Left lung (tissue), 4 donors: ENCODE measurements at regions not wholly inside any gene's neighbourhood (a gene's known extent, or its start where the extent isn't known, plus 50 kb on each side); places are given as distances from the start of the nearest gene placed in this dataset.

ENCODE experiments used
- ATAC-seq: fragments of 200-7000 bp; cut with Tn5 transposase; one replicate; pipeline ENCODE4 v1.9.1; 2020; ENCODE audit warnings: moderate library complexity
- DNase-seq, 4 donors: peaks; one replicate each; pipeline ENCODE4 v3.0.0-alpha.2; 2013 to 2020
- H3K27ac ChIP-seq, 2 donors: fragments of 200-600 bp; sonication (generic) in 1 of 2; one replicate each; pipeline versions ENCODE4 v1.5.0 to v1.8.0; 2020 to 2021
- H3K27me3 ChIP-seq, 2 donors: fragments of 200-600 bp; sonication (generic) in 1 of 2; one replicate each; pipeline versions ENCODE4 v1.5.0 to v1.8.0; 2020 to 2021
- H3K36me3 ChIP-seq, 2 donors: fragments of 200-600 bp; sonication (generic) in 1 of 2; one replicate each; pipeline versions ENCODE4 v1.5.0 to v1.8.0; 2020 to 2021
- H3K4me1 ChIP-seq, 2 donors: fragments of 200-600 bp; one replicate each; pipeline ENCODE4 v1.8.0; 2021
- H3K4me3 ChIP-seq, 2 donors: fragments of 200-600 bp; sonication (generic) in 1 of 2; one replicate each; pipeline versions ENCODE4 v1.5.0 to v1.8.0; 2020 to 2021; ENCODE audit warnings: mild to moderate bottlenecking in 1 of 2
- H3K9me3 ChIP-seq, 2 donors: fragments of 200-600 bp; sonication (generic) in 1 of 2; one replicate each; pipeline versions ENCODE4 v1.5.0 to v1.8.0; 2020 to 2021
- intact Hi-C, 2 donors: fragments of 100-400 bp; cut with DNase I; formaldehyde crosslinking; loops; one replicate each; pipeline versions ENCODE4 v1.11.2 to v1.14.2; 2022
- TF ChIP-seq, protein P1 (sequence below), 2 donors: fragments of 200-600 bp; sonication (generic) in 1 of 2; IDR thresholded peaks; one replicate each; pipeline versions ENCODE4 v1.5.0 to v1.8.0; 2021; ENCODE audit warnings: antibody characterized with exemption in 2 of 2
- donor health status: DM: no; HTN: yes; CAD: no.
- donor health status: DM: no; HTN: no; CAD: no.

- Histone ChIP-seq H3K9me3 (no peaks in the 10 kb centered on the region), H3K4me3 (no peak overlapping the region), H3K27me3 (peaks cover 0 to 12% of the 10 kb centered on the region in 2 donors), H3K27ac (no peak overlapping the region), H3K36me3 (no peaks in the 10 kb centered on the region), H3K4me1 (no peaks in the 10 kb centered on the region)
- TF ChIP-seq, protein P1, sequence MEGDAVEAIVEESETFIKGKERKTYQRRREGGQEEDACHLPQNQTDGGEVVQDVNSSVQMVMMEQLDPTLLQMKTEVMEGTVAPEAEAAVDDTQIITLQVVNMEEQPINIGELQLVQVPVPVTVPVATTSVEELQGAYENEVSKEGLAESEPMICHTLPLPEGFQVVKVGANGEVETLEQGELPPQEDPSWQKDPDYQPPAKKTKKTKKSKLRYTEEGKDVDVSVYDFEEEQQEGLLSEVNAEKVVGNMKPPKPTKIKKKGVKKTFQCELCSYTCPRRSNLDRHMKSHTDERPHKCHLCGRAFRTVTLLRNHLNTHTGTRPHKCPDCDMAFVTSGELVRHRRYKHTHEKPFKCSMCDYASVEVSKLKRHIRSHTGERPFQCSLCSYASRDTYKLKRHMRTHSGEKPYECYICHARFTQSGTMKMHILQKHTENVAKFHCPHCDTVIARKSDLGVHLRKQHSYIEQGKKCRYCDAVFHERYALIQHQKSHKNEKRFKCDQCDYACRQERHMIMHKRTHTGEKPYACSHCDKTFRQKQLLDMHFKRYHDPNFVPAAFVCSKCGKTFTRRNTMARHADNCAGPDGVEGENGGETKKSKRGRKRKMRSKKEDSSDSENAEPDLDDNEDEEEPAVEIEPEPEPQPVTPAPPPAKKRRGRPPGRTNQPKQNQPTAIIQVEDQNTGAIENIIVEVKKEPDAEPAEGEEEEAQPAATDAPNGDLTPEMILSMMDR (IDR thresholded peaks at IDR 0.05): no peak
- intact Hi-C loops: loop anchor here in 1 of 2 donors (10.0 kb wide), 1 partner anchor 515 kb away; no protein-coding TSS in a partner anchor
- no peak for ATAC-seq
- DNase-seq: no peak
Measured at GRCh38 chr2:105569606-105570005, 170.8 kb upstream of the FHL2 start.

DNA sequence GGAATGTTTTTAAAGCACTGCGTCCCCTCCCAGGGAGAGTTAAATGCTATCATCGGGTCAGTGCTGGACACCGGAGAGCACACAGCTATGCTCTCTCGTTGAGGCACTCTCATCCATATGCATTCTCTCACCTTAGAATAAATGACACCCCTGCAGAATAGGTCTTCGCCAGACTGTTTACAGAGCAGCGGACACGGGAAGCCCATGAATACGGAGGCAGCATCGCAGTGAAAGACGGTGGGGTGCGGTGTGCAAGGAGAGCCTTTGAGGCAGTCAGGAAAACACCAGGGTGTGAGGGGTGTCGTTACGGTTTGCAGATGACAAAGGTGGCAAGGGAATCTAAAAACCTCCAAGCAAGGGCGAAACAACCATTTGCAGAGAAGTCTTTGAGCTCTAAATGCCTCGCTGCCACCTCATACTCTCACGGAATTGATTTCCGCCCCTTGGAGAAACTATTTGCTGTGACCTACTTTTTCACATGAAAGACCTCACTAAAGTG is 169.2 kb upstream of the FHL2 start:
- no peak for ATAC-seq
- Histone ChIP-seq H3K27me3 (peaks cover 0 to 12% of the 10 kb centered on the region in 2 donors), H3K9me3 (no peaks in the 10 kb centered on the region), H3K36me3 (no peaks in the 10 kb centered on the region), H3K4me1 (no peaks in the 10 kb centered on the region), H3K4me3 (no peak overlapping the region), H3K27ac (no peak overlapping the region)
- TF ChIP-seq, protein P1 (IDR thresholded peaks at IDR 0.05): no peak
- no peak for DNase-seq
- intact Hi-C loops: no loop called here

- no peaks in the 10 kb centered on the region for H3K4me1 ChIP-seq
- no peak for DNase-seq
- TF ChIP-seq, protein P1 (IDR thresholded peaks at IDR 0.05): no peak
- H3K27me3 ChIP-seq: peaks cover 0 to 11% of the 10 kb centered on the region in 2 donors
- intact Hi-C loops: no loop called here
- no peaks in the 10 kb centered on the region for H3K9me3 ChIP-seq
- no peak overlapping the region for H3K27ac ChIP-seq
- H3K36me3 ChIP-seq: no peaks in the 10 kb centered on the region
- ATAC-seq: no peak
- no peak overlapping the region for H3K4me3 ChIP-seq
Measured at GRCh38 chr2:105563000-105563719, 164.3 kb upstream of the FHL2 start.

DNA sequence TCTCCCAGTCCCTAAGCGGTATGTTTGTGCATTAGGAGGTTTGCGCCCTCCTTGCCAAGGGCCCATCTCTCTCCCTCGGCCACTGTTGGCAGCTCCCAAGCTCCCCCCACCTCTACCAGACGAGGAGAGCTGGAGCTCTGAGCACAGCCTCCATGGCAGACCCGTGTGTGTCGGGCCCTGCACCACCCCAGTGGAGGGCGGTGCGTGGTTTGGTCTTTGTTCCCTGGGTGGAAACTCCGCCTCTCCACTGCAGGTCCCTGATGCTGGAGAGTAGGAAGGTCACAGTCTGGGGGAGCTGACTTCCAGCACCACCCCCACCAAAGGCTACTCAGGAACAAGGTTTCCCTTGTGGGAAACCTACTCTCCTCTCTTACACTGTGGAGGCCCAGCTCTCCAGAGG is 162.6 kb upstream of the FHL2 start:
- no peaks in the 10 kb centered on the region for H3K9me3 ChIP-seq
- no peaks in the 10 kb centered on the region for H3K36me3 ChIP-seq
- intact Hi-C loops: no loop called here
- no peak overlapping the region for H3K27ac ChIP-seq
- TF ChIP-seq, protein P1 (IDR thresholded peaks at IDR 0.05): no peak
- H3K27me3 ChIP-seq: peaks cover 0 to 16% of the 10 kb centered on the region in 2 donors
- no peak overlapping the region for H3K4me3 ChIP-seq
- ATAC-seq: no peak
- DNase-seq: peak in 1 of 4 donors; percentile 59
- no peaks in the 10 kb centered on the region for H3K4me1 ChIP-seq

- TF ChIP-seq, protein P1 (IDR thresholded peaks at IDR 0.05): no peak
- Histone ChIP-seq H3K36me3 (no peaks in the 10 kb centered on the region), H3K4me3 (no peak overlapping the region), H3K27ac (no peak overlapping the region), H3K9me3 (no peaks in the 10 kb centered on the region), H3K4me1 (no peaks in the 10 kb centered on the region), H3K27me3 (peaks cover 0 to 16% of the 10 kb centered on the region in 2 donors)
- no peak for ATAC-seq
- intact Hi-C loops: no loop called here
- DNase-seq: peak in 1 of 4 donors; percentile 54
Measured at GRCh38 chr2:105560157-105560556, 161.3 kb upstream of the FHL2 start.
